ENCODE measurements at regions not wholly inside any gene's neighbourhood (a gene's known extent, or its start where the extent isn't known, plus 50 kb on each side); places are given as distances from the start of the nearest gene placed in this dataset.
A peak's percentile ranks its signal among the peaks of the same experiment; 100 is the strongest.

DNA sequence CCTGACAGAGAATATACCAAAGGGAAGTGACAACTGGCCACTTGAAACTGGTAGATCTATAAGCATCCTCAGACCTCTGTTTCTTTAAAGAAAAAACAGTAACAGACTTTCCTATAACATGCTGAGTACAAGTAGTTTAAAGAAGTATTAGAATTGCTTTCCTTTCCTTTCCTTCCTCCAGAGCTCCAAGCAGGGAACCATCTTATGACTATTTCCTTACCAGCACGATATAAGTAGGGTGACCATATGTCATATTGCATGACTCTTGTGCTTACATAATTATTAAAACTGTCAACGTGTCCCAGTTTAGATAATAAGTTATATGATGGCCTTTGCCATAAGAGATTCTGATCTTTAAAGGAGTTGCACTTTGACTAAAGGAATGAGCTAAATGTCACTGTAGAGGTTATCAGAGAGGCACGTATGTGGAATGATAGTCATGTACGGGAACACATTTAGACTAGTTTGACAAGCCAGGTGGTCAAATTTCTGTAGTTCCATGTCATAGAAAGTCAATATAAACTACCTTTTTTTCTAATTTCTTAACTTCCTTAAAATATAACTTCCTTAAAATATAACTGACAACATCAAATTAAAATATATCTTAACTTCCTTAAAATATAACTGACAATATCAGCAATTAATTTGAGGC lies 212.7 kb upstream of the CD180 start:
- H3K27ac Mint-ChIP-seq, result no peak overlapping the region
- peaks cover 13% of the 10 kb centered on the region for H3K4me1 Mint-ChIP-seq (ENCODE audit: low read depth)
- no peak overlapping the region for H3K4me3 Mint-ChIP-seq
- no peak for DNase-seq
- TF ChIP-seq, protein P1, sequence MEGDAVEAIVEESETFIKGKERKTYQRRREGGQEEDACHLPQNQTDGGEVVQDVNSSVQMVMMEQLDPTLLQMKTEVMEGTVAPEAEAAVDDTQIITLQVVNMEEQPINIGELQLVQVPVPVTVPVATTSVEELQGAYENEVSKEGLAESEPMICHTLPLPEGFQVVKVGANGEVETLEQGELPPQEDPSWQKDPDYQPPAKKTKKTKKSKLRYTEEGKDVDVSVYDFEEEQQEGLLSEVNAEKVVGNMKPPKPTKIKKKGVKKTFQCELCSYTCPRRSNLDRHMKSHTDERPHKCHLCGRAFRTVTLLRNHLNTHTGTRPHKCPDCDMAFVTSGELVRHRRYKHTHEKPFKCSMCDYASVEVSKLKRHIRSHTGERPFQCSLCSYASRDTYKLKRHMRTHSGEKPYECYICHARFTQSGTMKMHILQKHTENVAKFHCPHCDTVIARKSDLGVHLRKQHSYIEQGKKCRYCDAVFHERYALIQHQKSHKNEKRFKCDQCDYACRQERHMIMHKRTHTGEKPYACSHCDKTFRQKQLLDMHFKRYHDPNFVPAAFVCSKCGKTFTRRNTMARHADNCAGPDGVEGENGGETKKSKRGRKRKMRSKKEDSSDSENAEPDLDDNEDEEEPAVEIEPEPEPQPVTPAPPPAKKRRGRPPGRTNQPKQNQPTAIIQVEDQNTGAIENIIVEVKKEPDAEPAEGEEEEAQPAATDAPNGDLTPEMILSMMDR (IDR thresholded peaks at IDR 0.05), result no peak
- H3K36me3 Mint-ChIP-seq (ENCODE audit: low read depth), result no peaks in the 10 kb centered on the region
- H3K9me3 Mint-ChIP-seq, result no peaks in the 10 kb centered on the region
- no peaks in the 10 kb centered on the region for H3K27me3 Mint-ChIP-seq (ENCODE audit: insufficient read depth)

GRCh38 chr5:67407979-67408378 lies 211.4 kb upstream of the CD180 start:
- H3K27me3 Mint-ChIP-seq (ENCODE audit: insufficient read depth), result no peaks in the 10 kb centered on the region
- no peak overlapping the region for H3K27ac Mint-ChIP-seq
- TF ChIP-seq, protein P1 (IDR thresholded peaks at IDR 0.05), result no peak
- no peak for DNase-seq
- no peaks in the 10 kb centered on the region for H3K36me3 Mint-ChIP-seq (ENCODE audit: low read depth)
- peaks cover 21% of the 10 kb centered on the region for H3K4me1 Mint-ChIP-seq (ENCODE audit: low read depth)
- H3K4me3 Mint-ChIP-seq, result no peak overlapping the region
- no peaks in the 10 kb centered on the region for H3K9me3 Mint-ChIP-seq

GRCh38 chr5:67405755-67406154 lies 209.2 kb upstream of the CD180 start:
- Mint-ChIP-seq H3K9me3 (no peaks in the 10 kb centered on the region), H3K27ac (no peak overlapping the region), H3K27me3 (ENCODE audit: insufficient read depth) (no peaks in the 10 kb centered on the region), H3K4me1 (ENCODE audit: low read depth) (peaks cover 21% of the 10 kb centered on the region), H3K36me3 (ENCODE audit: low read depth) (no peaks in the 10 kb centered on the region), H3K4me3 (no peak overlapping the region)
- no peak for DNase-seq
- TF ChIP-seq, protein P1 (IDR thresholded peaks at IDR 0.05), result no peak

GRCh38 chr5:67405101-67405364 lies 208.4 kb upstream of the CD180 start:
- H3K27me3 Mint-ChIP-seq (ENCODE audit: insufficient read depth), result peaks cover 3% of the 10 kb centered on the region; the same call in 1 of the 2 replicates
- H3K4me1 Mint-ChIP-seq (ENCODE audit: low read depth), result peaks cover 21% of the 10 kb centered on the region
- TF ChIP-seq, protein P1 (IDR thresholded peaks at IDR 0.05), result no peak
- peak overlapping the region; percentile 75 for H3K27ac Mint-ChIP-seq
- H3K4me3 Mint-ChIP-seq, result no peak overlapping the region
- no peaks in the 10 kb centered on the region for H3K9me3 Mint-ChIP-seq
- H3K36me3 Mint-ChIP-seq (ENCODE audit: low read depth), result no peaks in the 10 kb centered on the region
- DNase-seq, result no peak

- Mint-ChIP-seq H3K27ac (peak overlapping the region; percentile 75), H3K4me1 (ENCODE audit: low read depth) (peaks cover 21% of the 10 kb centered on the region), H3K36me3 (ENCODE audit: low read depth) (no peaks in the 10 kb centered on the region), H3K9me3 (no peaks in the 10 kb centered on the region), H3K27me3 (ENCODE audit: insufficient read depth) (peaks cover 3% of the 10 kb centered on the region; the same call in 1 of the 2 replicates), H3K4me3 (no peak overlapping the region; the same call in none of the 2 replicates)
- TF ChIP-seq, protein P1 (IDR thresholded peaks at IDR 0.05), result no peak
- DNase-seq, result peak; percentile 43
Observed at GRCh38 chr5:67404256-67405100, 207.9 kb upstream of the CD180 start.

Measured in HFFc6 (cell line).